ENCODE measurements at regions not wholly inside any gene's neighbourhood (a gene's known extent, or its start where the extent isn't known, plus 50 kb on each side); places are given as distances from the start of the nearest gene placed in this dataset.

DNA sequence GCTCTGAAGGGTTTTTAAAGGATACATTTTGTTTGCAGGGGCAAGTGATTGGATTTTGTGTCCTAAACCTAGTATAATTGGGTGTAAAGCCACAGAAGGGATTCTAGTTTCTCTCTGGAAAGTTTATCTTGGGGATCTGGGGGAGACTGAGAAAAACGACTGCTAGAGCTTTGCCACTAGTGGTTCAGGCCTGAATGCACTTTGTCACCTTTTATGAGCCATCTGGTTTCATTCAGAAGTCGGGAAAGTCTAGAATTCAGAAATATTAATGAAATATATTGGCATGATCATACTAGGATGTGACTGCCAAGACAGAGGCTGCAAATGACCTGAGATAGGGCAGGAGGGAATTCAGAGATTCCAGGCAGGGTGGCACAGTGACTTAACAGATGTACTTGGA, 111.5 kb upstream of the KCNK2 start:
- WGBS, 2 experiments (ENCODE audit: insufficient coverage in 1 of 2, insufficient read length in 1 of 2): 77 to 83% methylated on average over 1 to 2 of the region's 2 CpGs
- Mint-ChIP-seq H3K27ac (no peak overlapping the region), H3K27me3 (ENCODE audit: insufficient read depth) (peaks cover 1% of the 10 kb centered on the region), H3K9me3 (no peaks in the 10 kb centered on the region), H3K36me3 (ENCODE audit: low read depth) (no peaks in the 10 kb centered on the region), H3K4me1 (peaks cover 6% of the 10 kb centered on the region), H3K4me3 (no peak overlapping the region)
- Histone ChIP-seq H3K9me3 (ENCODE audit: control insufficient read depth, low read length) (no peaks in the 10 kb centered on the region), H3K36me3 (ENCODE audit: control insufficient read depth, insufficient read depth, low read length) (no peaks in the 10 kb centered on the region), H3K4me3 (ENCODE audit: low read length) (no peak overlapping the region), H3K27me3 (ENCODE audit: control insufficient read depth, insufficient read depth, low read length, poor library complexity, severe bottlenecking) (no peaks in the 10 kb centered on the region), H3K9ac (ENCODE audit: extremely low read depth, low read length, poor library complexity, severe bottlenecking) (no peak overlapping the region), H3K4me1 (ENCODE audit: control insufficient read depth, insufficient read depth, low read length) (peaks cover 8% of the 10 kb centered on the region), H3K27ac (ENCODE audit: low read depth, low read length) (no peak overlapping the region)
- TF ChIP-seq, protein P1, sequence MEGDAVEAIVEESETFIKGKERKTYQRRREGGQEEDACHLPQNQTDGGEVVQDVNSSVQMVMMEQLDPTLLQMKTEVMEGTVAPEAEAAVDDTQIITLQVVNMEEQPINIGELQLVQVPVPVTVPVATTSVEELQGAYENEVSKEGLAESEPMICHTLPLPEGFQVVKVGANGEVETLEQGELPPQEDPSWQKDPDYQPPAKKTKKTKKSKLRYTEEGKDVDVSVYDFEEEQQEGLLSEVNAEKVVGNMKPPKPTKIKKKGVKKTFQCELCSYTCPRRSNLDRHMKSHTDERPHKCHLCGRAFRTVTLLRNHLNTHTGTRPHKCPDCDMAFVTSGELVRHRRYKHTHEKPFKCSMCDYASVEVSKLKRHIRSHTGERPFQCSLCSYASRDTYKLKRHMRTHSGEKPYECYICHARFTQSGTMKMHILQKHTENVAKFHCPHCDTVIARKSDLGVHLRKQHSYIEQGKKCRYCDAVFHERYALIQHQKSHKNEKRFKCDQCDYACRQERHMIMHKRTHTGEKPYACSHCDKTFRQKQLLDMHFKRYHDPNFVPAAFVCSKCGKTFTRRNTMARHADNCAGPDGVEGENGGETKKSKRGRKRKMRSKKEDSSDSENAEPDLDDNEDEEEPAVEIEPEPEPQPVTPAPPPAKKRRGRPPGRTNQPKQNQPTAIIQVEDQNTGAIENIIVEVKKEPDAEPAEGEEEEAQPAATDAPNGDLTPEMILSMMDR (conservative IDR thresholded peaks at IDR 0.05): no peak
- no peak for DNase-seq

DNA sequence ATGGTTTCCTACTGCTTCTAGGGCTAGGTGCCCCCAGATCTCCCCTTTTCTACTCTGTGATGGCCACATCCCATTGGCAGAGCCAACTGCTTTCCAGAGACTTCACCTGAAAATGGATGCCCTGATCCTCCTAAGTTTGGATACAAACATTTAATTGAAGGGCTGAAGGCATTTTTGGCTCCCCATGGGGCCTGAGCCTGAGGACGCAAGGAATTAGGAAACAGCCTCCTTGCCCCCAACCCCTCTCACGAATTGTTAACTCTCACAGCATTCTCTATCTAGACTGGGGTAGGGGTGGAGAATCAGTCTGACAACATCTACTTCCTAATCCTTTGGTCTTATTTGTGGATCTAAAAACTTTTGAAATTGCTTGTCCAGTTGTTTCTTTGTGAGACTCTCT, 108.5 kb upstream of the KCNK2 start:
- DNase-seq: peak; percentile 52
- Histone ChIP-seq H3K9me3 (ENCODE audit: control insufficient read depth, low read length) (no peaks in the 10 kb centered on the region), H3K4me1 (ENCODE audit: control insufficient read depth, insufficient read depth, low read length) (peaks cover 4% of the 10 kb centered on the region), H3K4me3 (ENCODE audit: low read length) (no peak overlapping the region), H3K27ac (ENCODE audit: low read depth, low read length) (no peak overlapping the region), H3K27me3 (ENCODE audit: control insufficient read depth, insufficient read depth, low read length, poor library complexity, severe bottlenecking) (no peaks in the 10 kb centered on the region), H3K36me3 (ENCODE audit: control insufficient read depth, insufficient read depth, low read length) (no peaks in the 10 kb centered on the region), H3K9ac (ENCODE audit: extremely low read depth, low read length, poor library complexity, severe bottlenecking) (no peak overlapping the region)
- TF ChIP-seq, protein P1 (conservative IDR thresholded peaks at IDR 0.05): no peak
- H3K4me3 Mint-ChIP-seq: no peak overlapping the region
- peaks cover 13% of the 10 kb centered on the region for H3K4me1 Mint-ChIP-seq
- H3K27ac Mint-ChIP-seq: no peak overlapping the region
- no peaks in the 10 kb centered on the region for H3K36me3 Mint-ChIP-seq (ENCODE audit: low read depth)
- peaks cover 4% of the 10 kb centered on the region for H3K27me3 Mint-ChIP-seq (ENCODE audit: insufficient read depth)
- H3K9me3 Mint-ChIP-seq: no peaks in the 10 kb centered on the region
- WGBS, 2 experiments (ENCODE audit: insufficient coverage in 1 of 2, insufficient read length in 1 of 2): 71% methylated on average over 1 of the region's 2 CpGs; no CpG with 5 or more reads in 1 of the 2 experiments

DNA sequence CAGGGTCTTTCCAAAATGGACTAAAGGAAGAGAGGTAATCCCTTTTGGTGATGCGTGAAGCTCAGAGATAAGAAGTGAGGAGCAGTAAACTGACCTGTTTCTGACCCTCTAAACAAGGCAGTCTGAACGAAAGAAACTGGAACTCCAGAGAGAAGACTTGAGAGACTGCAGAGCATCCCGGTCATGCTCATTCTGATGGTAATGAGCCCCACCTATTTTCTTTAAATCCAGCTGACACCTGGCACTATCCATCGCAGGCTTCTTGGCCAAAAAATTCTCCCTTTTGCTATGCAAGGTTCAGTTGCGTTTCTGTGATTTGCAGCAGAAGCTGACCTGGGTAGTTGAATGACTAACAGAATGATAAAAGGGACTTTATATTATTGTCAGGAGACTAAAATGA, 105.9 kb upstream of the KCNK2 start:
- no peak overlapping the region for H3K9ac ChIP-seq (ENCODE audit: extremely low read depth, low read length, poor library complexity, severe bottlenecking)
- Mint-ChIP-seq H3K9me3 (no peaks in the 10 kb centered on the region), H3K36me3 (ENCODE audit: low read depth) (no peaks in the 10 kb centered on the region), H3K4me3 (no peak overlapping the region), H3K27me3 (ENCODE audit: insufficient read depth) (peaks cover 19% of the 10 kb centered on the region), H3K27ac (no peak overlapping the region), H3K4me1 (peaks cover 13% of the 10 kb centered on the region)
- TF ChIP-seq, protein P1 (conservative IDR thresholded peaks at IDR 0.05): no peak
- no peaks in the 10 kb centered on the region for H3K36me3 ChIP-seq (ENCODE audit: control insufficient read depth, insufficient read depth, low read length)
- WGBS, 2 experiments (ENCODE audit: insufficient coverage in 1 of 2, insufficient read length in 1 of 2): 40 to 61% methylated on average over 4 to 5 of the region's 5 CpGs
- H3K27ac ChIP-seq (ENCODE audit: low read depth, low read length): no peak overlapping the region
- H3K27me3 ChIP-seq (ENCODE audit: control insufficient read depth, insufficient read depth, low read length, poor library complexity, severe bottlenecking): peaks cover 7% of the 10 kb centered on the region
- DNase-seq: no peak
- H3K4me1 ChIP-seq (ENCODE audit: control insufficient read depth, insufficient read depth, low read length): peaks cover 6% of the 10 kb centered on the region
- no peaks in the 10 kb centered on the region for H3K9me3 ChIP-seq (ENCODE audit: control insufficient read depth, low read length)
- H3K4me3 ChIP-seq (ENCODE audit: low read length): no peak overlapping the region
